Activated T-cell treated with anti-CD3 and anti-CD28 coated beads, Interleukin-2, amount 50 U/mL, for 72 hours (primary cell): ENCODE measurements at regions not wholly inside any gene's neighbourhood (a gene's known extent, or its start where the extent isn't known, plus 50 kb on each side); places are given as distances from the start of the nearest gene placed in this dataset.

Experiments used
- ATAC-seq, 2 donors: fragments of 150-1000 bp; cut with Tn5 transposase; replicated peaks in 1 of 2; 2 replicates each; pipeline ENCODE4 v1.10.0; 2021; ENCODE audit warnings: moderate library complexity in 2 of 2, mild to moderate bottlenecking in 1 of 2
- DNase-seq, 2 donors: peaks; one replicate each; pipeline ENCODE4 v3.0.0; 2021 to 2022; ENCODE audit warnings: mixed read lengths in 1 of 2
- H3K27ac Mint-ChIP-seq: one replicate; pipeline ENCODE4 v1.8.0; 2022; ENCODE audit warnings: mild to moderate bottlenecking, moderate library complexity, mixed read lengths
- H3K27me3 Mint-ChIP-seq: one replicate; pipeline ENCODE4 v1.8.0; 2022; ENCODE audit warnings: low read depth, mixed read lengths
- H3K36me3 Mint-ChIP-seq, 2 donors: one replicate each; pipeline ENCODE4 v1.8.0; 2022; ENCODE audit warnings: mixed read lengths in 2 of 2, mild to moderate bottlenecking in 1 of 2; ENCODE audit not compliant: insufficient read depth in 2 of 2
- H3K4me1 Mint-ChIP-seq: one replicate; pipeline ENCODE4 v1.8.0; 2022; ENCODE audit warnings: low read depth, mixed read lengths
- H3K4me3 Mint-ChIP-seq, 2 donors: one replicate each; pipeline ENCODE4 v1.8.0; 2022; ENCODE audit warnings: mild to moderate bottlenecking in 2 of 2, mixed read lengths in 2 of 2, moderate library complexity in 2 of 2
- H3K9me3 Mint-ChIP-seq, 2 donors: one replicate each; pipeline ENCODE4 v1.8.0; 2022; ENCODE audit warnings: mixed read lengths in 2 of 2

DNA sequence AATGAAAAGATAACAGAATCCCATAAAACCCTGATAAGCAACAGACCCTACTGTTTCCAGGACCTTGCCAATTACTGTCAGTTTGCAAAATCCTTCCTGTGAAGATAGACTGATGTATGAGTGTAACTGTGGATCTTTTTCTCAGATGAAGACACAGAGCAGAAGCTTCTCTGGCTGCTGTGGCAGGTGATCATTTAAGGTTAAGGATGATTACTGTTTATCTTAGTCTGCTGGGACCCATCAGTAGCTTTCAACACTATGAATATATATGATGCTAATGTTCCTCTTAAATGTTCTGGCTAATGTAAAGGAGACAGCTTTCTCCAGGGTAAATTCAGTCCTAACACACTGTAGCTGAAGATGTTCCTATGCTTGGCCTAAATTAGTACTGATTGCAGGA is 56.0 kb upstream of the CTTNBP2 start:
- Mint-ChIP-seq H3K9me3 (peaks cover 1 to 2% of the 10 kb centered on the region in 2 donors), H3K27me3 (no peaks in the 10 kb centered on the region), H3K27ac (no peak overlapping the region), H3K4me3 (no peak overlapping the region), H3K36me3 (no peaks in the 10 kb centered on the region), H3K4me1 (no peaks in the 10 kb centered on the region)
- ATAC-seq (no peak), DNase-seq (no peak)

DNA sequence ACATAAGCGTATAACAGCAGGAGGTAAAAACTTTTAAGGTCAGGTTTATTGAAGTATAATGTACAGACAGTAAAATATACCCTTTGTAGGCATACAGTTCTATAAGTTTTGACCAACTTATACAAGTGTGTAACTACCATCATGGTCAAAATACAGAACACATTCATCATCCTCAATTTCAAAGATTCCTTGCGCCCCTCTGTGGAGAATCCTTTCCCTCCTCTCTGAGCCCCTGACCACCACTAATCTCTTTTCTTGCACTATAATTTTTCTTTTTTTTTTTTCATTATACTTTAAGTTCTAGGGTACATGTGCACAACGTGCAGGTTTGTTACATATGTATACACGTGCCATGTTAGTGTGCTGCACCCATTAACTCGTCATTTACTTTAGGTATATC is 58.1 kb upstream of the CTTNBP2 start:
- no peak for DNase-seq
- Mint-ChIP-seq H3K36me3 (no peaks in the 10 kb centered on the region), H3K9me3 (peaks cover 1 to 2% of the 10 kb centered on the region in 2 donors), H3K4me1 (no peaks in the 10 kb centered on the region), H3K27me3 (no peaks in the 10 kb centered on the region), H3K4me3 (no peak overlapping the region), H3K27ac (no peak overlapping the region)
- ATAC-seq, result no peak

DNA sequence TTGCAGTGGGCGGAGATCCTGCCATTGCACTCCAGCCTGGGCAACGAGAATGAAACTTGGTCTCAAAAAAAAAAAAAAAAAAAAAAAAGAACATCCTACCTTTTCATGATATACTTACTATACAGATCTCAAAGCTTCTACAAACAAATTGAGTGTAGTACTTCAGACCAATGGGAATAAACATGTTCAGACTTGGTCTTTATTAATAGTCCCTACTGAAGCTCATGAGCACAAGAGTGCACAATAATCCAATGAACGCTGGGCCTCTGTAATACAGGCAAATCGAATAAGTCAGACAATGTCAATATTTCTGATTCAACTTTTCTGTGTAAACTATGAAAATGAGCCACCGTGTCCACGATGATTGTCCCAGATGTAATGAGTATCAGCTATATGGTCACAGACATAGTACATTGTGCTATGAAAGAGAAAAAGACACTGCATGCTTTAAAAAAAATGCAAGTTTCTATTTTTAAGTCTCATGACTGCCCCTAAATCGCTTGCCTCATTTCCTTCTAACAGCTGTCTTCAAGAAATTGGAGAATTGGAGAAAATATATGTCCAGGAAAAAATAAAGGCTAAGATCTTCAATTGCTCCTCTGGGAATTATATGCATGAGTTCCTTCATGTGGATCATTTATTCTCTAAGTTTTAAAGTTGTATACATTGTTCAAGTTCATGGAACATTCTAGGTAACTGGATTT is 64.0 kb upstream of the CTTNBP2 start:
- DNase-seq (no peak), ATAC-seq (no peak)
- Mint-ChIP-seq H3K4me3 (no peak overlapping the region), H3K27me3 (no peaks in the 10 kb centered on the region), H3K9me3 (peaks cover 1 to 2% of the 10 kb centered on the region in 2 donors), H3K36me3 (no peaks in the 10 kb centered on the region), H3K27ac (no peak overlapping the region), H3K4me1 (no peaks in the 10 kb centered on the region)

DNA sequence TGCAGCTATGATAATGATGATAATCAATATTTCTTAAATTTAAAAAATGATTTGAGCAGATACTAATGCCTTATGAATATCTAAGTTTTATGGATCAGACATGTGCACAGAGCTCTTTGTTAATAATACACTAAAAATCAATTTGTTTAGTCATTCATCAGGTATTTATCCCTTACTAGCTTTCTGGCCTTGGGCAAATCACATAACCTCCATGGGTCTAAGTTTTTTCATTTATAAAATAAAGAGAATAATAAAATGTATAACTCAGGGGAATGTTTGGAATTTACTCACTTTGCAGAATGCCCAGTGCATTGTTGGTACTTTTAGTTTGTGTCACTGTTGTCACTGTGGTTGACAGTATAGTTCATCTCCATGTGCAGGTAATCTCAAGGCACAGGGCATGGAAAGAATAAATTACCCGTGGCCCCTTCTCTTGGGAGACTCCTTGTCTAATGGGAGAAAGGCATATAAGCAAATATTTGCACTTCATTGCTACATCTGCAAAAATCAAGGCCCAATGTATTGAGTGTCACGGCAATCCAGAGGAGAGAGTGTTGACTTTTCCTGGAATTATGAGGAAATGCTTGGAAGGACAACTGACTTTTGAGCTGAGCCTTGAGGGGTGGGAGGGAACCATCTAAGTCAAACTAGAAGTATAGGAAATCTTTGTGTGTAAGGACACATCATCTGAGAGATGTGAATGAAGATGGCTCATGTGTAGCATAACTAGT is 64.7 kb upstream of the CTTNBP2 start:
- Mint-ChIP-seq H3K4me3 (no peak overlapping the region), H3K36me3 (no peaks in the 10 kb centered on the region), H3K27me3 (no peaks in the 10 kb centered on the region), H3K9me3 (no peaks in the 10 kb centered on the region), H3K27ac (no peak overlapping the region), H3K4me1 (no peaks in the 10 kb centered on the region)
- DNase-seq (no peak), ATAC-seq (no peak)

DNA sequence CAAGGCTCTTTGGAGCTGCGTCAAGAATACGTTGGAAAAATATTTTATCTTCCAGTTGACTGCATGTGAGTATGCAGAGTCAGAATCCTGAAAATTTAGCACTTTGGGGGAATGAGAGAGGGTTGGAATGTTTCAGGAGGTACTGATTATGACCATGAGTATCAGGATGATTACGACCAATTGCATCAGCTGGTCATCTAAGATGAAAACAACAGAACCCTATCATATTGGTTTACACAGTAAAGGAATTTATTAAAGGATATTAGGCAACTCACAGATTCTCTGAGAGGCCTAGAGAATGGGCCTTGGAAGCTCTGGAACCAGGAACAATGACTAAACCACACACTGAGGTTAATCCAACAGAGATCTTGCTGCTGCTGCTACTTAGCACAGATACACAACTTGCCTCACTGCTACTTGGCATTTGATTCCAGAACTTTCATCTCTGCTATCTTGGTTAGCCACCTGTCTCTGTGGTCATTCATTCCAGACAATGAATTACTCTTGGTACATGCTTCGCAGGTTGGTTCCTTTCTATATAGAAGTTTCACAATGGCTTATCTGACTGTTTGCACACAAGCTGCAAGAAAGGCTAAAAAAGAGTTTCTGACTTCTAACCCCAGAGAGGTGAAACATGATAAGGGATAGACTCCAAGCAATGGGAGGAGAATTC is 68.0 kb upstream of the CTTNBP2 start:
- H3K27ac Mint-ChIP-seq, result peak overlapping the region; percentile 85
- no peaks in the 10 kb centered on the region for H3K36me3 Mint-ChIP-seq
- no peak for DNase-seq
- no peak overlapping the region for H3K4me3 Mint-ChIP-seq
- ATAC-seq, result no peak
- no peaks in the 10 kb centered on the region for H3K27me3 Mint-ChIP-seq
- no peaks in the 10 kb centered on the region for H3K4me1 Mint-ChIP-seq
- no peaks in the 10 kb centered on the region for H3K9me3 Mint-ChIP-seq

DNA sequence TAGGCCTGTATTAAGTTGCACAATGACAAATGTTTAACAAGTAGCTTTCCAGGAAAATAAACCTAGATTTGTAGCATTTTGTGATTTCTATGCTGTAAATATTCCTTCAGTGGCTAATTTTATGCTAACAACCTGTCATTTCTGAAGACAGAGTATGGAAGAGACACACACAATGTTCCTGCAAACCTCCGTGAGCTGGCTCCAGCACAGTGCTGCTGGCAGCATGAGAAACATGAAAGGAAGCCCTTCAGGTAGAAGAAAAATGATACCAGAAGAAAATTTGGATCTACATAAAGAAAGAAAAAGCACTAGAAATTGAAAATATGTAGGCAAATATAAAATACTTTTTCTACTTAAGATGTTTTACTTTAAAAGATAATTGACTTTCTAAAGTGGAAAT is 69.5 kb upstream of the CTTNBP2 start:
- ATAC-seq, result no peak

DNA sequence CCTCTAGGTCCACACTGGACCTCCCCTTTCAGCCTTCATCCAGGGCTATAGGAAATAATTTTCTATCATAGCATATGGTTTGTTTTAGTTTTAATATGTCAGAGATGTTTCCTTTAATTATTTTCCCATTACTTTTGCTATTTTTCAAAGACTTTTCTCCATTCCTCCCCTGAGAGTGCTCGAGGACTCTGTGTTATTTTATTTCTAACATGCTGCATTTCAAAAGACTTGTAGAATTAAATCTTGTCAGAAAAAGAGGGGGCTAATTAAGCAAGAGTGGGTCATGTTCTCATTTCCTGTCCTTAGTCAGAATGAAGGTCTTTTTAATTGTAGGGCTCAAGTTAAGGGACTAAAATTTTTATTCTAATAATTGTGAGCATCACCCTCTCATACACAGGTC is 71.6 kb upstream of the CTTNBP2 start:
- no peaks in the 10 kb centered on the region for H3K4me1 Mint-ChIP-seq
- ATAC-seq (no peak), DNase-seq (no peak)
- no peak overlapping the region for H3K4me3 Mint-ChIP-seq
- no peaks in the 10 kb centered on the region for H3K36me3 Mint-ChIP-seq
- H3K27me3 Mint-ChIP-seq, result no peaks in the 10 kb centered on the region
- no peaks in the 10 kb centered on the region for H3K9me3 Mint-ChIP-seq
- H3K27ac Mint-ChIP-seq, result no peak overlapping the region

More for the DNA sequence above, 69.5 kb upstream of the CTTNBP2 start:
- Mint-ChIP-seq H3K4me1 (no peaks in the 10 kb centered on the region), H3K27me3 (no peaks in the 10 kb centered on the region), H3K36me3 (no peaks in the 10 kb centered on the region), H3K27ac (no peak overlapping the region), H3K4me3 (no peak overlapping the region), H3K9me3 (no peaks in the 10 kb centered on the region)
- no peak for DNase-seq

DNA sequence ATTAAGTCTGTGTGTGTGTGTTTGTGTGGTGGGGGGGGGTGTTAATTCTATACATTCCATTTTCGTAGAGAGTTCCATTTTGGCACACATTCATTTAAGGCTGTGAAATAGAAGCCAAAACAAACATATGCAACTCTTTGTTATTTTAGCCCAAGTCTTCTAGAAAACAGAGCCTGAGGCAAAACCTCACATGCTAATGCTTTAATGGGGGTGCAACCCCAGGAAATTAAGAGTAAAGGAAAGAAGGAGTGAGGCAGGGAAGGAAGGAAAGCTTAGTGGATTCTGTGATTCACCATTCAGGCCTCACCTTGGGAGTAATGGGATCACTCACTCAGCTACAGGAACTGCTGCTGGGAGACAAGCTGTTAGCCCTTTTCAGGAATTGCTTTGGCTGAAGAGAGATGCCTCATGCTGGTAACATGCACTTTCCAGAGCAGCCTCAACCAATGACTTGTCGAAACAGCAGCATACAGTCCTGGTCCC is 73.0 kb upstream of the CTTNBP2 start:
- DNase-seq, result no peak
- Mint-ChIP-seq H3K4me1 (no peaks in the 10 kb centered on the region), H3K36me3 (no peaks in the 10 kb centered on the region), H3K4me3 (no peak overlapping the region), H3K27ac (no peak overlapping the region), H3K27me3 (no peaks in the 10 kb centered on the region), H3K9me3 (no peaks in the 10 kb centered on the region)
- no peak for ATAC-seq

DNA sequence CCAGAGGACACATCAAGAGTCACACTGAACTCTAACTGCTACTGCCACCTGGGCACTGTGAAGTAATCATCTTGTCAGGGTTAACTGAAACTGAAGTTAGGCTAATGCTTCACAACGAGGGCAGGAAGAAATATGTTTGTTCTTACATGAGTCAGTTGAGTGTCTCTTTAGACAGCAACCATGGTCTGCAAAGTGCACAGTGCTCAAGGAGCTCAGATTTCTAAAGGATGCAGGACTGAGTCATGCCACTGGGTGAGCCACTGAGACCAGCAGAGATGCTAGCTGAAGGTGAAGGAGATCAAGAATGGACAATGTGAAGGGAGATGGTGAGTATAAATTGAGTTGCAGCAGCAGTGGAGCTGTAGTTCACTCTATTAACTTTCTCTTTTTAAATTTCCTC is 76.0 kb upstream of the CTTNBP2 start:
- Mint-ChIP-seq H3K27ac (no peak overlapping the region), H3K4me1 (no peaks in the 10 kb centered on the region), H3K36me3 (no peaks in the 10 kb centered on the region), H3K27me3 (no peaks in the 10 kb centered on the region), H3K9me3 (no peaks in the 10 kb centered on the region), H3K4me3 (no peak overlapping the region)
- DNase-seq (no peak), ATAC-seq (no peak)

DNA sequence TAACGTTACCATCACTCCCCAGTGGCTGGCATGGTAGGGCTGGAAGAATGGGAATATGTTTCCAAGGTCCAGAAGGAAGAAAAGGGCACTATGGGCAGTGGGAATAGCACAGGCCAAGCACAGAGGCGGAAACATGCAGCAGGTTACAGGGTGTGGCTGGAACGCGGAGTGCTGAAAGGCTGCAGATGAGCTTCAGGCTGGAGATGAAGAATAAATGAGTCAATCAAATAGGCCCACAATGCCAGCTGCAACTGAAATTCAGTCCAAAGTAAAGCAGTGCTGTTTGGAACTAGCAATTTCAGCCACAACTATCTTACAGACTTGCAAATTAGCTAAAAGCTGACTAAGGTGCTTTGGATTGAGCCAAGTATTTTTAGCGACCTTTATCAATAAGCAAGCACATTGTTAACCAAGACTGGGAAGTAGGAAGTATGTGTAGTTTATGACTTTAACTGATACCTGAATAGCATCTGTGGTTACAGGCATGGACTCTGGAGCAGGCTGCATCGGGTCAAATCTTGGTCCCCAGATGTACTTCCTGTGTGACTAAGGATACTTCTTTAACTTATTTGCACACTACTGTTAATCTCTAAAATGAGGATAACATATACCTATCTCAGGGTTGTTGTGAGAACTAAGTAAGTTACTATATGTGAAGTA is 77.5 kb upstream of the CTTNBP2 start:
- ATAC-seq, result no peak
- H3K27me3 Mint-ChIP-seq, result no peaks in the 10 kb centered on the region
- H3K36me3 Mint-ChIP-seq, result no peaks in the 10 kb centered on the region

DNA sequence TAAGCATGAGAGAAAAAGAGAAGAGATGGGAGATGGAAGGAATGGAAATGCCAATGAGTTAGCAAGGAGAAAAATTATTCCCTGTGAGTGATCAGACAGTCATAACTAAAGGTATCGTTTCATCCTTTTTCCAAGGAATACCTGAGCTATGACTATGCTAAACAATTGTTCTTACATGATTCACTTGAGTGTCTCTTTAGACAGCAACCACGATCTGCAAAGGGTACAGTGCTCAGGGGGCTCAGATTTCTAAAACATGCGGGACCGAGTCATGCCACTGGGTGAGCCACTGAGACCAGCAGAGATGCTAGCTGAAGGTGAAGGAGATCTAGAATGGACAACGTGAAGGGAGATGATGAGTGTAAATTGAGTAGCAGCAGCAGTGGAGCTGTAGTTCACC is 78.0 kb upstream of the CTTNBP2 start:
- H3K27me3 Mint-ChIP-seq, result no peaks in the 10 kb centered on the region
- no peak overlapping the region for H3K4me3 Mint-ChIP-seq
- DNase-seq (no peak), ATAC-seq (no peak)
- H3K4me1 Mint-ChIP-seq, result no peaks in the 10 kb centered on the region
- H3K27ac Mint-ChIP-seq, result no peak overlapping the region
- H3K9me3 Mint-ChIP-seq, result no peaks in the 10 kb centered on the region
- no peaks in the 10 kb centered on the region for H3K36me3 Mint-ChIP-seq

More for the DNA sequence above, 77.5 kb upstream of the CTTNBP2 start:
- H3K4me1 Mint-ChIP-seq, result no peaks in the 10 kb centered on the region
- no peak overlapping the region for H3K27ac Mint-ChIP-seq
- H3K4me3 Mint-ChIP-seq, result no peak overlapping the region
- no peaks in the 10 kb centered on the region for H3K9me3 Mint-ChIP-seq
- DNase-seq, result no peak

DNA sequence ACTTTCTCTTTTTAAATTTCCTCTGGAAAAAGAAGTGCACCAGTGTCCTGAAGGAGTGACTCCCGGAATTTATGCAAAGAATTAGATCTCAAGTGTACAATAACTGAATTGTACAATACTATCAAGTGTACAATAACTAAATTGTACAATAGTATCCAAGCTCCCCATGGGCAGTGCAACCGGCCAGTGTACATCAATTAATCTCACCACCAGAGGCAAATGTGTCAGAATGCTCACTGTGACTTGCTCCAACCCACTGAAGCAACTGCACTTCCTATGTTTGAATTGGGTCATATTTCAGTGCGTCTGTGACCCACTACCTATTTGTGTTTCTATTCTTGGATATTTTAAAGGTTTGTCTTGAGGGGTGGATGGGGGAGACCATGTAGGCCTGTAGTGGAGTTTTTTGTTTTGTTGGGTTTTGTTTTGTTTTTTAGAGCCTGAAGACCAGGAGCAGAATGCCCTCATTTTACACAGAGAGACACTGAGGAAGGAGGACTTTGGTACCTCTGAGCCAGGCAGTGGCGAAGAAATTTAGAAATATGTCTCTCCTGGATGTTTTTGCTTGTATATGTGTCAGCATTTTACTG is 78.5 kb upstream of the CTTNBP2 start:
- no peaks in the 10 kb centered on the region for H3K4me1 Mint-ChIP-seq
- H3K9me3 Mint-ChIP-seq, result no peaks in the 10 kb centered on the region
- H3K36me3 Mint-ChIP-seq, result no peaks in the 10 kb centered on the region

DNA sequence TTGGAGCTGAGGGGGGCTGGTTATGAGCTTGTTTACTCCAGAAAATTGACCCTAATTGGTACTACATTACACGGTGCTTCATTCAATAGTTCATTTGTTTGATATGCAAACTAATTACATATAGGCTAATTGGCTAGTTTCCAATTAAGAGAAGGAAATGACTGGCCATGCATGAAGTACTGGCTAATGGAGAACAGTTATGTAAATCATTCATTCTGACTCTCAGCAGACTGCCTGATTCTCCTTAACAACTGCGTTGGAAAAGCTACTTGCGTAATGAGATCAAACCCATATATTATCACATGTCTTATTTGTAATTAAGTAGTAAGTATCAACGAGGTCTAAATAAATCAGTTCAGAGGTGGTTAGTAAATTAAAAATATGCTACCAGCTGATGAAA is 81.8 kb upstream of the CTTNBP2 start:
- Mint-ChIP-seq H3K36me3 (no peaks in the 10 kb centered on the region), H3K4me3 (no peak overlapping the region), H3K9me3 (no peaks in the 10 kb centered on the region), H3K27ac (no peak overlapping the region), H3K27me3 (no peaks in the 10 kb centered on the region), H3K4me1 (no peaks in the 10 kb centered on the region)
- no peak for ATAC-seq
- no peak for DNase-seq

More for the DNA sequence above, 78.5 kb upstream of the CTTNBP2 start:
- Mint-ChIP-seq H3K27ac (no peak overlapping the region), H3K27me3 (no peaks in the 10 kb centered on the region), H3K4me3 (no peak overlapping the region)
- DNase-seq (no peak), ATAC-seq (no peak)
